Endodermal cell (in vitro differentiated cells): ENCODE measurements at regions not wholly inside any gene's neighbourhood (a gene's known extent, or its start where the extent isn't known, plus 50 kb on each side); places are given as distances from the start of the nearest gene placed in this dataset.

Source experiments
- DNase-seq: peaks from one replicate; pipeline ENCODE4 v3.0.0-alpha.2; 2017
- H3K27ac ChIP-seq: 2 replicates; pipeline ENCODE4 v1.5.1; 2013; ENCODE audit warnings: mild to moderate bottlenecking, low read depth, low read length, moderate library complexity
- H3K27me3 ChIP-seq: 2 replicates; pipeline ENCODE4 v1.6.1; 2013; ENCODE audit warnings: mild to moderate bottlenecking, low read length, moderate library complexity; ENCODE audit not compliant: insufficient read depth, control insufficient read depth, poor library complexity, severe bottlenecking
- H3K36me3 ChIP-seq: 2 replicates; pipeline ENCODE4 v1.7.0; 2013; ENCODE audit warnings: mild to moderate bottlenecking, low read length, moderate library complexity; ENCODE audit not compliant: control insufficient read depth, insufficient read depth
- H3K4me1 ChIP-seq: one replicate; pipeline ENCODE4 v1.7.0; 2013; ENCODE audit warnings: low read length; ENCODE audit not compliant: control insufficient read depth, insufficient read depth
- H3K4me3 ChIP-seq: 2 replicates; pipeline ENCODE4 v1.5.1; 2013; ENCODE audit warnings: mild to moderate bottlenecking, low read length, moderate library complexity
- H3K9ac ChIP-seq: 2 replicates; pipeline ENCODE4 v1.6.1; 2013; ENCODE audit warnings: mild to moderate bottlenecking, low read length, moderate library complexity; ENCODE audit not compliant: poor library complexity, severe bottlenecking; ENCODE audit errors: extremely low read depth
- H3K9me3 ChIP-seq: 2 replicates; pipeline ENCODE4 v1.6.1; 2013; ENCODE audit warnings: mild to moderate bottlenecking, low read length, moderate library complexity; ENCODE audit not compliant: control insufficient read depth
- H3K27ac Mint-ChIP-seq: 2 replicates; pipeline ENCODE4 v1.8.0; 2020; ENCODE audit warnings: mixed read lengths
- H3K27me3 Mint-ChIP-seq: 2 replicates; pipeline ENCODE4 v1.8.0; 2021; ENCODE audit warnings: mild to moderate bottlenecking, mixed read lengths; ENCODE audit not compliant: insufficient read depth
- H3K36me3 Mint-ChIP-seq: 2 replicates; pipeline ENCODE4 v1.8.0; 2020; ENCODE audit warnings: low read depth, mixed read lengths
- H3K4me1 Mint-ChIP-seq: 2 replicates; pipeline ENCODE4 v1.8.0; 2020; ENCODE audit warnings: mixed read lengths
- H3K4me3 Mint-ChIP-seq: 2 replicates; pipeline ENCODE4 v1.8.0; 2020; ENCODE audit warnings: mild to moderate bottlenecking, moderate library complexity, mixed read lengths
- H3K9me3 Mint-ChIP-seq: 2 replicates; pipeline ENCODE4 v1.8.0; 2020; ENCODE audit warnings: mild to moderate bottlenecking, mixed read lengths
- WGBS, 2 experiments: methylation state at CpG; one replicate each; pipeline versions ENCODE4 v1.1.5 to v1.1.7; 2013; ENCODE audit warnings: missing lambda C conversion rate in 2 of 2, mixed read lengths in 1 of 2; ENCODE audit not compliant: insufficient coverage in 1 of 2, insufficient read length in 1 of 2; 5-methylcytosine and 5-hydroxymethylcytosine counted together
- TF ChIP-seq, protein P1 (sequence below): fragments of 200-600 bp; sonication (generic); conservative IDR thresholded peaks from 2 replicates; pipeline ENCODE4 v1.5.0; 2021; ENCODE audit warnings: antibody characterized with exemption, mild to moderate bottlenecking

DNA sequence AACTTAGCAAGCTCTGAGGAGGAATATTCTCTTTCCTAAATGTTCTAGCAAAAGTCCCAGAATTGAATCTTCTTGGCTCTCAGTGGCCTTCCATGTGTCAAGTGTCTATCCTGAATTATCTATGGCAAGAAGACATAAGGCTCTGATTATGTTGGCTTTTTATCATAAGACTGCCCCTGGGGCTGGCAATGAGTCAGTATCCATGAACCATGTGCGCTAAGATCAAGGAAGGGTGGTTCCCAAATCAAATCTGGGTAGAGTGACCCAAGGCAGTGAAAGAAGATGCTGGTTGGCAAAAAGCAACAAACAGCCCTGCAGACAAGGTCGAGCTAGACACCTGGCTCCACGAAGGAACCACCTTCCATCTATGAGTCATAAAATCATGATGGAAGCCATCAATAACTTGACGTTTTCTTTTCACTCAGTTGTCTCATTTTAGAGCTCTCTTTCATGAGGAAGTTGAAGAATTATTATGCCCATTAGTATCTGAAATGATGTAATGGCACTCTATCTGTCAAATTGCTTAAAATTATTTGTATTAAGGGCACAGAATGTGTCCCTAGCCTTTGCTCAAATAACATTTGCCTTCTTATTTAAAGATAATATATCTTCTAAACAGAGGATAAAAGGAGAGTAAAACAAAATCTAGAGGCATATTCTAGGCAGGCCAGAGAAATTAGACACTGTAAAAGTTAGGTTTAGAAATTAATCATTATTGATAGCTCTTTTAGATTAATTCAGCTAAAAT lies 657.7 kb upstream of the GOT2 start:
- Mint-ChIP-seq H3K27me3 (peaks cover 2% of the 10 kb centered on the region), H3K4me1 (peaks cover 6% of the 10 kb centered on the region), H3K36me3 (no peaks in the 10 kb centered on the region), H3K4me3 (no peak overlapping the region), H3K27ac (no peak overlapping the region), H3K9me3 (no peaks in the 10 kb centered on the region)
- no peak overlapping the region for H3K9ac ChIP-seq
- no peaks in the 10 kb centered on the region for H3K36me3 ChIP-seq
- H3K27ac ChIP-seq = no peak overlapping the region
- WGBS, 2 experiments = 87 to 88% methylated on average over 3 to 4 of the region's 4 CpGs
- H3K9me3 ChIP-seq = no peaks in the 10 kb centered on the region
- H3K4me1 ChIP-seq = no peaks in the 10 kb centered on the region
- H3K4me3 ChIP-seq = no peak overlapping the region
- H3K27me3 ChIP-seq = no peaks in the 10 kb centered on the region
- TF ChIP-seq, protein P1, sequence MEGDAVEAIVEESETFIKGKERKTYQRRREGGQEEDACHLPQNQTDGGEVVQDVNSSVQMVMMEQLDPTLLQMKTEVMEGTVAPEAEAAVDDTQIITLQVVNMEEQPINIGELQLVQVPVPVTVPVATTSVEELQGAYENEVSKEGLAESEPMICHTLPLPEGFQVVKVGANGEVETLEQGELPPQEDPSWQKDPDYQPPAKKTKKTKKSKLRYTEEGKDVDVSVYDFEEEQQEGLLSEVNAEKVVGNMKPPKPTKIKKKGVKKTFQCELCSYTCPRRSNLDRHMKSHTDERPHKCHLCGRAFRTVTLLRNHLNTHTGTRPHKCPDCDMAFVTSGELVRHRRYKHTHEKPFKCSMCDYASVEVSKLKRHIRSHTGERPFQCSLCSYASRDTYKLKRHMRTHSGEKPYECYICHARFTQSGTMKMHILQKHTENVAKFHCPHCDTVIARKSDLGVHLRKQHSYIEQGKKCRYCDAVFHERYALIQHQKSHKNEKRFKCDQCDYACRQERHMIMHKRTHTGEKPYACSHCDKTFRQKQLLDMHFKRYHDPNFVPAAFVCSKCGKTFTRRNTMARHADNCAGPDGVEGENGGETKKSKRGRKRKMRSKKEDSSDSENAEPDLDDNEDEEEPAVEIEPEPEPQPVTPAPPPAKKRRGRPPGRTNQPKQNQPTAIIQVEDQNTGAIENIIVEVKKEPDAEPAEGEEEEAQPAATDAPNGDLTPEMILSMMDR = no peak
- DNase-seq = no peak

DNA sequence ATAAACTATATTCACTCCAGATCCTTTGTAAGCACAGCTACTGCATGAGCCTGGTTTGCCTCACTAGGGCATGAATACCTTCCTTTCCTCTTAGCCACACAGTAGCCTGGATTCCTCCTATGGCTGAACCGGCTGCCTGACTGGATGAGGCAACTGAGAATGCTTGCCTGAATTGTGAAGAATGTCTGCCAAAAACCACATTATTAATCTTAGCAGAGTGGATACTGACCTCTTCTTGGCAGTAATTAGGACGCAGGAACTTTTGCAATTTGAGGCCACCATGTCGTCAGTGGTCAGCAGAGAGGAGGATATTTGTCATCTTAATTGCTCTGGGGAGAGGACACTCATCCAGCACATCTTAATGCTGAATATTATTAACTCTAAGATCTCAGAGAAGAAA lies 651.8 kb upstream of the GOT2 start:
- peaks cover 6% of the 10 kb centered on the region for H3K4me1 Mint-ChIP-seq
- Histone ChIP-seq H3K4me1 (no peaks in the 10 kb centered on the region), H3K27ac (no peak overlapping the region), H3K27me3 (no peaks in the 10 kb centered on the region), H3K4me3 (no peak overlapping the region), H3K9me3 (no peaks in the 10 kb centered on the region), H3K9ac (no peak overlapping the region), H3K36me3 (no peaks in the 10 kb centered on the region)
- no peak overlapping the region for H3K27ac Mint-ChIP-seq
- H3K36me3 Mint-ChIP-seq = no peaks in the 10 kb centered on the region
- H3K9me3 Mint-ChIP-seq = no peaks in the 10 kb centered on the region
- no peak overlapping the region for H3K4me3 Mint-ChIP-seq
- 90 to 97% methylated on average over 2 to 3 of the region's 3 CpGs for WGBS, 2 experiments
- DNase-seq = no peak
- no peaks in the 10 kb centered on the region for H3K27me3 Mint-ChIP-seq
- TF ChIP-seq, protein P1 = no peak

DNA sequence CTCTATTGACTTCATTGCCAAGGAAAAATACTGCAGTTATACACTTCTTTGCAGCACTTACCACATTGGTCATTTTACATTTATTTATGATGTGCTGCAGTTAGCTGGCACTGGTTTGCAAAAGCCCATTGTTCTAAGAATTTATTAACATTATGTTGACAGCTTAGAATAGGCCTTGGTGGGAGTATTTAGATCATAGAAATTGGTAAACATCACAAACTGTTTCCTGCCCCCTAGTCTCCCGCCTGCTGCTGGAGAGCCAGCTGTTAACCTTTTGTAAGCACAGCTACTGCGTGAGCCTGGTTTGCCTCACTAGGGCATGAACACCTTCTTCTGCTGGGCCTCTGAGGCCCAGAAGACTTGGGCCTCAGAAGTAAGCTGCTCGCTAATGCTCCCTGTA lies 651.4 kb upstream of the GOT2 start:
- WGBS, 2 experiments = 90 to 93% methylated on average over 3 of the region's 3 CpGs
- no peak overlapping the region for H3K27ac ChIP-seq
- no peak overlapping the region for H3K9ac ChIP-seq
- Mint-ChIP-seq H3K27me3 (no peaks in the 10 kb centered on the region), H3K9me3 (no peaks in the 10 kb centered on the region), H3K36me3 (no peaks in the 10 kb centered on the region), H3K4me1 (peaks cover 6% of the 10 kb centered on the region), H3K27ac (no peak overlapping the region), H3K4me3 (no peak overlapping the region)
- H3K4me3 ChIP-seq = no peak overlapping the region
- TF ChIP-seq, protein P1 = no peak
- H3K36me3 ChIP-seq = no peaks in the 10 kb centered on the region
- DNase-seq = no peak
- no peaks in the 10 kb centered on the region for H3K4me1 ChIP-seq
- no peaks in the 10 kb centered on the region for H3K9me3 ChIP-seq
- no peaks in the 10 kb centered on the region for H3K27me3 ChIP-seq
